PC-3 (cell line): ENCODE measurements at regions not wholly inside any gene's neighbourhood (a gene's known extent, or its start where the extent isn't known, plus 50 kb on each side); places are given as distances from the start of the nearest gene placed in this dataset.

Experiments used
- ATAC-seq: fragments of 200-7000 bp; cut with Tn5 transposase; 2 replicates; pipeline ENCODE4 v1.9.1; 2020; ENCODE audit warnings: mild to moderate bottlenecking, moderate library complexity
- BruUV-seq: library from RNA; stranded (reverse); fragments of 400-500 nt; replicated peaks from 2 replicates; lab custom pipeline; 2021; lab: Mats Ljungman, UMichigan
- CTCF ChIA-PET: fragments of 300-600 bp; sonication (Branson Sonifier 250); formaldehyde crosslinking; loops from one replicate; lab custom pipeline; 2022; ENCODE audit warnings: antibody characterized with exemption; lab: Charles Lee
- POLR2A ChIA-PET: fragments of 300-600 bp; sonication (Branson Sonifier 250); formaldehyde crosslinking; loops from one replicate; lab custom pipeline; 2022; ENCODE audit warnings: antibody characterized with exemption; ENCODE audit not compliant: unreplicated experiment; lab: Charles Lee
- DNase-seq: peaks from one replicate; pipeline ENCODE4 v3.0.0-alpha.2; 2015
- H2AFZ ChIP-seq: fragments of 300-600 bp; sonication (generic); 2 replicates; pipeline ENCODE4 v1.6.0; 2016; ENCODE audit warnings: antibody characterized with exemption, low read length
- H3F3A ChIP-seq: fragments of 300-600 bp; sonication (generic); one replicate; pipeline ENCODE4 v1.6.0; 2017; ENCODE audit warnings: antibody characterized with exemption, low read length, control low read depth, mild to moderate bottlenecking; ENCODE audit not compliant: unreplicated experiment
- H3K27ac ChIP-seq: fragments of 300-600 bp; sonication (generic); 2 replicates; pipeline ENCODE4 v1.5.1; 2016; ENCODE audit warnings: mild to moderate bottlenecking, low read length
- H3K27me3 ChIP-seq: fragments of 300-600 bp; sonication (generic); 2 replicates; pipeline ENCODE4 v1.6.1; 2016; ENCODE audit warnings: low read length, mixed read lengths
- H3K36me3 ChIP-seq: fragments of 300-600 bp; sonication (generic); 2 replicates; pipeline ENCODE4 v1.6.1; 2016; ENCODE audit warnings: low read depth, mixed run types, low read length, mixed read lengths
- H3K4me1 ChIP-seq: fragments of 300-600 bp; sonication (generic); 2 replicates; pipeline ENCODE4 v1.5.1; 2016; ENCODE audit warnings: low read length; ENCODE audit not compliant: insufficient read depth
- H3K4me2 ChIP-seq: fragments of 300-600 bp; sonication (generic); 2 replicates; pipeline ENCODE4 v1.6.0; 2016; ENCODE audit warnings: low read length
- H3K4me3 ChIP-seq: fragments of 300-600 bp; sonication (generic); 2 replicates; pipeline ENCODE4 v1.5.1; 2016; ENCODE audit warnings: mild to moderate bottlenecking, low read length, mixed read lengths
- H3K79me2 ChIP-seq: fragments of 300-600 bp; sonication (generic); 2 replicates; pipeline ENCODE4 v1.6.1; 2017; ENCODE audit warnings: low read length, mixed read lengths
- H3K9ac ChIP-seq: fragments of 300-600 bp; sonication (generic); 2 replicates; pipeline ENCODE4 v1.6.0; 2016; ENCODE audit warnings: mild to moderate bottlenecking, low read length
- H3K9me2 ChIP-seq: fragments of 300-600 bp; sonication (generic); replicated peaks from 2 replicates; pipeline ENCODE4 v1.6.1; 2016; ENCODE audit warnings: mixed run types, low read length, mixed read lengths
- H3K9me3 ChIP-seq: fragments of 300-600 bp; sonication (generic); 2 replicates; pipeline ENCODE4 v1.6.1; 2016; ENCODE audit warnings: low read length, mixed read lengths
- H4K20me1 ChIP-seq: fragments of 300-600 bp; sonication (generic); 2 replicates; pipeline ENCODE4 v1.6.1; 2016; ENCODE audit warnings: low read length, mixed read lengths
- CTCF ChIP-seq: fragments of 300-600 bp; sonication (generic); conservative IDR thresholded peaks from 2 replicates; pipeline ENCODE4 v1.5.1; 2017; ENCODE audit warnings: antibody characterized with exemption, low read depth, mild to moderate bottlenecking, low read length
- EZH2 ChIP-seq: fragments of 300-600 bp; sonication (generic); IDR thresholded peaks from one replicate; pipeline ENCODE4 v1.6.1; 2017; ENCODE audit warnings: antibody characterized with exemption, mild to moderate bottlenecking, low read length; ENCODE audit not compliant: unreplicated experiment
- EZH2phosphoT487 ChIP-seq: fragments of 300-600 bp; sonication (generic); IDR thresholded peaks from 2 replicates; pipeline ENCODE4 v1.6.1; 2018; ENCODE audit warnings: mild to moderate bottlenecking, antibody characterized with exemption, low read length, borderline replicate concordance
- intact Hi-C: fragments of 100-400 bp; cut with micrococcal nuclease; formaldehyde crosslinking; loops from 2 replicates; pipeline ENCODE4 v1.9.0; 2023

- H3K9me2 ChIP-seq = no peaks in the 10 kb centered on the region
- no peaks in the 10 kb centered on the region for H4K20me1 ChIP-seq
- intact Hi-C loops = no loop called here
- H3K36me3 ChIP-seq = no peaks in the 10 kb centered on the region
- H3K4me2 ChIP-seq = no peak overlapping the region
- TF ChIP-seq EZH2phosphoT487 = no peak
- TF ChIP-seq EZH2 = no peak
- no peak for TF ChIP-seq CTCF
- DNase-seq (no peak), ATAC-seq (no peak)
- H3K9ac ChIP-seq = no peak overlapping the region
- no TSS peak for BruUV-seq
- POLR2A ChIA-PET = no interaction called here
- peaks cover 28% of the 10 kb centered on the region for H3K9me3 ChIP-seq
- CTCF ChIA-PET = no interaction called here
- H3K4me3 ChIP-seq = no peak overlapping the region
- H3K4me1 ChIP-seq = no peaks in the 10 kb centered on the region
- no peaks in the 10 kb centered on the region for H3K79me2 ChIP-seq
- H3K27ac ChIP-seq = no peak overlapping the region
- no peak overlapping the region for H2AFZ ChIP-seq
- H3K27me3 ChIP-seq = no peaks in the 10 kb centered on the region
- no peaks in the 10 kb centered on the region for H3F3A ChIP-seq
Measured at GRCh38 chr3:73945541-73945940, 320.8 kb upstream of the PDZRN3 start.

- ChIA-PET CTCF (no interaction called here), POLR2A (no interaction called here)
- Histone ChIP-seq H3K9me3 (peaks cover 9% of the 10 kb centered on the region), H3K4me1 (no peaks in the 10 kb centered on the region), H3K9ac (no peak overlapping the region), H3K27ac (no peak overlapping the region), H3K27me3 (no peaks in the 10 kb centered on the region), H3F3A (no peaks in the 10 kb centered on the region), H4K20me1 (no peaks in the 10 kb centered on the region), H2AFZ (no peak overlapping the region), H3K36me3 (no peaks in the 10 kb centered on the region), H3K79me2 (no peaks in the 10 kb centered on the region), H3K4me2 (no peak overlapping the region), H3K4me3 (no peak overlapping the region), H3K9me2 (no peaks in the 10 kb centered on the region)
- intact Hi-C loops = no loop called here
- BruUV-seq = no TSS peak
- ATAC-seq (no peak), DNase-seq (no peak)
- TF ChIP-seq EZH2 (no peak), EZH2phosphoT487 (no peak), CTCF (no peak)
Measured at GRCh38 chr3:73939985-73940384, 315.2 kb upstream of the PDZRN3 start.

- H3K9me3 ChIP-seq = peaks cover 7% of the 10 kb centered on the region; the same call in 1 of the 2 replicates
- no peaks in the 10 kb centered on the region for H4K20me1 ChIP-seq
- no peak overlapping the region for H3K4me2 ChIP-seq
- H3K79me2 ChIP-seq = no peaks in the 10 kb centered on the region
- no peak overlapping the region for H2AFZ ChIP-seq
- POLR2A ChIA-PET = no interaction called here
- no peak overlapping the region for H3K27ac ChIP-seq
- H3K9me2 ChIP-seq = no peaks in the 10 kb centered on the region
- H3K36me3 ChIP-seq = no peaks in the 10 kb centered on the region
- no peak overlapping the region for H3K4me3 ChIP-seq
- intact Hi-C loops = no loop called here
- DNase-seq (no peak), ATAC-seq (no peak)
- TF ChIP-seq CTCF (no peak), EZH2 (no peak), EZH2phosphoT487 (no peak)
- no peaks in the 10 kb centered on the region for H3K4me1 ChIP-seq
- no peaks in the 10 kb centered on the region for H3F3A ChIP-seq
- BruUV-seq = no TSS peak
- H3K27me3 ChIP-seq = no peaks in the 10 kb centered on the region
- CTCF ChIA-PET = no interaction called here
- H3K9ac ChIP-seq = no peak overlapping the region
Measured at GRCh38 chr3:73933585-73933984, 308.8 kb upstream of the PDZRN3 start.
